ENCODE measurements at regions not wholly inside any gene's neighbourhood (a gene's known extent, or its start where the extent isn't known, plus 50 kb on each side); places are given as distances from the start of the nearest gene placed in this dataset.
A peak's percentile ranks its signal among the peaks of the same experiment; 100 is the strongest.

GRCh38 chr2:64391940-64392339 is 62.0 kb upstream of the LGALSL start:
- no peaks in the 10 kb centered on the region for H3K4me1 Mint-ChIP-seq
- peaks cover 14% of the 10 kb centered on the region for H3K27me3 Mint-ChIP-seq
- H3K36me3 Mint-ChIP-seq (ENCODE audit: low read depth), result no peaks in the 10 kb centered on the region
- ChIA-PET CTCF (interaction anchor here (0.6 kb wide), 1 partner anchor 127 kb away, joined by 3 read pairs; no protein-coding TSS in a partner anchor), POLR2A (no interaction called here)
- no peak for DNase-seq
- peaks cover 4% of the 10 kb centered on the region for H3K9me3 Mint-ChIP-seq
- H3K27ac Mint-ChIP-seq, result no peak overlapping the region
- H3K4me3 Mint-ChIP-seq, result no peak overlapping the region

- peaks cover 4% of the 10 kb centered on the region for H3K9me3 Mint-ChIP-seq
- H3K36me3 Mint-ChIP-seq (ENCODE audit: low read depth), result no peaks in the 10 kb centered on the region
- no peaks in the 10 kb centered on the region for H3K4me1 Mint-ChIP-seq
- H3K27me3 Mint-ChIP-seq, result peaks cover 10% of the 10 kb centered on the region
- POLR2A ChIA-PET, result no interaction called here
- no peak overlapping the region for H3K4me3 Mint-ChIP-seq
- CTCF ChIA-PET, result no interaction called here
- H3K27ac Mint-ChIP-seq, result no peak overlapping the region
- DNase-seq, result no peak
These were observed 61.4 kb upstream of the LGALSL start for GRCh38 chr2:64392529-64392928.

- POLR2A ChIA-PET, result no interaction called here
These were observed 60.5 kb upstream of the LGALSL start for GRCh38 chr2:64393383-64394010.

DNA sequence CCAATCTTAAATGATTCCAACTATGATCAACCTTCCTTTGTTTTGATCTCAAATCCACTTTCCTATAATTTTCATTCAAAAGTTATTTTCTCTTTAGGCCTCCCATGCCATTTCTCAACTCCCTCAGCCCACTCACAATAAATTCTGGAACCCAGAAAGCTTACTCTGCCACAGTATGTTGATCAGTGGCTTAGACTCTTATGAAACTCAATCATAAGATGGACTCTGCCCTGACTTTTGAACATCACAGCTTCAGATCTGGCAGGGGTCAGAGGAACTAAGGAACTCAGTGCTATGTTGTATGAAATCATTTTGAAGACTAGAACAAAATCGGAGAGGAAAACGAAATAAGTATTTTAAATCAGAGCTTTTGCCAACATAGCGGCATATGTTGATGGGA is 59.8 kb upstream of the LGALSL start:
- H3K4me1 Mint-ChIP-seq, result no peaks in the 10 kb centered on the region
- H3K9me3 Mint-ChIP-seq, result peaks cover 4% of the 10 kb centered on the region
- H3K27ac Mint-ChIP-seq, result no peak overlapping the region
- CTCF ChIA-PET, result no interaction called here
- POLR2A ChIA-PET, result no interaction called here
- peaks cover 1% of the 10 kb centered on the region for H3K27me3 Mint-ChIP-seq
- no peak for DNase-seq
- H3K4me3 Mint-ChIP-seq, result no peak overlapping the region
- H3K36me3 Mint-ChIP-seq (ENCODE audit: low read depth), result no peaks in the 10 kb centered on the region

More at GRCh38 chr2:64393383-64394010, 60.5 kb upstream of the LGALSL start:
- H3K27ac Mint-ChIP-seq, result no peak overlapping the region
- no peaks in the 10 kb centered on the region for H3K36me3 Mint-ChIP-seq (ENCODE audit: low read depth)
- no peak overlapping the region for H3K4me3 Mint-ChIP-seq
- CTCF ChIA-PET, result no interaction called here
- H3K4me1 Mint-ChIP-seq, result no peaks in the 10 kb centered on the region
- DNase-seq, result no peak
- H3K27me3 Mint-ChIP-seq, result peaks cover 3% of the 10 kb centered on the region
- H3K9me3 Mint-ChIP-seq, result peaks cover 4% of the 10 kb centered on the region

DNA sequence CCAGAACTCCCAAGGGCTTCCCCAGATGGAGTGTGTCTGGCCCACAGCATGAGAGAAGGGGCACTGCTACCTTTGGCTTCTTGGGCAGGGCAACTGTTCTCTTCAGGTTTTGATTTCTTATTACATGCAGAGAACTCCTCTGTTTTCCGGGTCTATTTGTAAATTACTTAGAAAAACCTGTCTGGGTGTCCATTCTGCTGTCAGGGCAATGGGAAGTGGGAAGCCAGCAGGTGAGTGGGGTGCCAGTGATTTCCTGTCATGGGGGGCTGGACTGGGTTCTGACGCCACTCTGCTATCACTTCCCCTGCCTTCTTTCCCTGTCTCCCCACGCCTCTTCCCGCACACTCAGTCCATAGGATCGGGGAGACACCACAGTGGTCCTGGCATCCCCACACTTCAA is 58.0 kb upstream of the LGALSL start:
- H3K9me3 Mint-ChIP-seq, result peaks cover 4% of the 10 kb centered on the region
- ChIA-PET POLR2A (no interaction called here), CTCF (interaction anchor here (0.9 kb wide), 1 partner anchor 102 kb away, joined by 3 read pairs; no protein-coding TSS in a partner anchor)
- no peaks in the 10 kb centered on the region for H3K36me3 Mint-ChIP-seq (ENCODE audit: low read depth)
- DNase-seq, result no peak
- no peak overlapping the region for H3K4me3 Mint-ChIP-seq
- H3K4me1 Mint-ChIP-seq, result no peaks in the 10 kb centered on the region
- peaks cover 1% of the 10 kb centered on the region for H3K27me3 Mint-ChIP-seq
- H3K27ac Mint-ChIP-seq, result no peak overlapping the region

DNA sequence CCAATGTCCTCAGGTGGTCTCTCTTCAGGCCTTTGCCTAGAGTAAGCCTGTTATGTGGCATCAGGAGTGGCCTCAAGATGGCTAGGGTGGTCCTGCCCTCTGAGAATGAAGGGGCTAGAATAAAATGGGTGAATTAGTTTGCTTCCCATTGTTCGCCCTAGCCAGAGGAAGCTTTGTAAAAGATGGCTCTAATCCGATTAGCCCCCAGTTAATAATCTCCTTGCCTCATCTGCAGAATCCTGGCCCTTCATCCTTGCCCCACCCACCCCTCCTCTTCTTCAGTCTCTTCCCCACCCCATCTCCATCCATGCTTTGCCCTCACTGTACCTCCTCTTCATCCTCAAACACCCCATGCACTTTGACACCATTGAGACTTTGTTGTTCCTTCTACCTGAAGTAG is 57.4 kb upstream of the LGALSL start:
- POLR2A ChIA-PET, result no interaction called here
- H3K36me3 Mint-ChIP-seq (ENCODE audit: low read depth), result no peaks in the 10 kb centered on the region
- no peak overlapping the region for H3K27ac Mint-ChIP-seq
- H3K4me1 Mint-ChIP-seq, result no peaks in the 10 kb centered on the region
- no peak overlapping the region for H3K4me3 Mint-ChIP-seq
- H3K27me3 Mint-ChIP-seq, result peaks cover 1% of the 10 kb centered on the region
- peaks cover 2% of the 10 kb centered on the region for H3K9me3 Mint-ChIP-seq
- CTCF ChIA-PET, result no interaction called here
- no peak for DNase-seq

GRCh38 chr2:64398516-64399129 is 55.3 kb upstream of the LGALSL start:
- Mint-ChIP-seq H3K27ac (no peak overlapping the region), H3K9me3 (no peaks in the 10 kb centered on the region), H3K27me3 (peaks cover 1% of the 10 kb centered on the region), H3K4me1 (no peaks in the 10 kb centered on the region), H3K4me3 (no peak overlapping the region), H3K36me3 (ENCODE audit: low read depth) (no peaks in the 10 kb centered on the region)
- ChIA-PET POLR2A (no interaction called here), CTCF (interaction anchor here (1.0 to 1.8 kb wide), 2 partner anchors 16 to 68 kb away, joined by 3 to 5 read pairs; no protein-coding TSS in a partner anchor)
- no peak for DNase-seq

DNA sequence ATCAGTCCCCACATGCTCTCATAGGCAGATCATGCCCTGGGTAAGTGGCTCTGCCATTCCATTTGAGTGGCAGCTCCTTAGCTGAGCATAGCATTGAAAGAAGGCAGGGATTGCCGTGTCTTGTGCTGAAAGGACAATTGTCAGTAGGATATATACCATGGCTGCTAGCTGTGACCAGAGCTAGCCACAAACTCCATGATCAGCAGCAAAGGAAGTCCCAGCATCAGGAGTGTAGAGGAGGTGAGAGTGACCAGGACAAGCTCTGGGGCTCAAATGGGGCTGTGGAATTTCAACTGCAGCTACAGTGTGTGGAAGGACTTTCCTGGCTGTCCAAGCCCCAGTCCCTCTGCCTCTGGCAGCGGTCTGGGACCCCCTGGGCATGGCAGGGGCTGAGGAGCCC is 54.4 kb upstream of the LGALSL start:
- Mint-ChIP-seq H3K27ac (no peak overlapping the region), H3K36me3 (ENCODE audit: low read depth) (no peaks in the 10 kb centered on the region), H3K27me3 (no peaks in the 10 kb centered on the region), H3K4me3 (no peak overlapping the region), H3K4me1 (no peaks in the 10 kb centered on the region), H3K9me3 (no peaks in the 10 kb centered on the region)
- DNase-seq, result no peak
- ChIA-PET CTCF (interaction anchor here (1.8 kb wide), 1 partner anchor 69 kb away, joined by 5 read pairs; no protein-coding TSS in a partner anchor), POLR2A (no interaction called here)

DNA sequence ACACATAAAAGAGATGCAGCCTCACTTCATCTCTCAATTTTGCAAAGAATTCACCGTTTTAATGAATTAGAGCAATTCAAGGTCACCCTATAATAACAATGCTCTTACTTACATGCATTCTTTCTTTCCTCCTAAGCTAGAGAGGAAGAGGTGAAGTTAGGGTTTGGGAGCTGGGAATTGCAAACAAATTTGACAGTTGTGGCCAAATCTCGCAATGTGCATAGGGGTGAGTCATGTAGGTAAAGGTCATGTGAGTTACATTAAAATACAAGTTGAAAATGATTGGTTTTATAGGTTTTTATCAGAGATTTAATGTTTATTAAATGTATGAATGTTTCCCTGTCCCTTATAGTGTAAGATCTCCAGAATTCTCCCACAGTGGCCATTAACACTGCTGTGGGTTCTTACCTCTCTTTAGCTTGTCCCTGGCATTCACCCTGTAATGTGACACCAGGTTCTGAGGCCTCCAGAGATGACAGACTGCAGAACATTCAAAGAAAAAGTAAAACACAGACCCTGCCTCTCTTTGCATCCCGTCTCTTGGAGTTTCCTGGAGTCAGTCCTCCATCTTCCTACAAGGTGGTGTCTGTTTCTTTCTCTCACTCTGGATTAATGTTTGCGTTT is 53.7 kb upstream of the LGALSL start:
- ChIA-PET POLR2A (no interaction called here), CTCF (no interaction called here)
- no peaks in the 10 kb centered on the region for H3K9me3 Mint-ChIP-seq
- no peaks in the 10 kb centered on the region for H3K27me3 Mint-ChIP-seq
- no peak for DNase-seq
- H3K4me1 Mint-ChIP-seq, result no peaks in the 10 kb centered on the region
- no peaks in the 10 kb centered on the region for H3K36me3 Mint-ChIP-seq (ENCODE audit: low read depth)
- H3K4me3 Mint-ChIP-seq, result no peak overlapping the region
- H3K27ac Mint-ChIP-seq, result no peak overlapping the region

- Mint-ChIP-seq H3K27ac (no peak overlapping the region), H3K4me3 (no peak overlapping the region), H3K4me1 (no peaks in the 10 kb centered on the region), H3K9me3 (no peaks in the 10 kb centered on the region), H3K36me3 (ENCODE audit: low read depth) (no peaks in the 10 kb centered on the region), H3K27me3 (no peaks in the 10 kb centered on the region)
- no peak for DNase-seq
- ChIA-PET CTCF (interaction anchor here (1.5 kb wide), 1 partner anchor 16 kb away, joined by 4 read pairs; no protein-coding TSS in a partner anchor), POLR2A (no interaction called here)
These were observed 53.0 kb upstream of the LGALSL start for GRCh38 chr2:64400733-64401528.

- Mint-ChIP-seq H3K27me3 (no peaks in the 10 kb centered on the region), H3K27ac (no peak overlapping the region), H3K9me3 (no peaks in the 10 kb centered on the region), H3K4me3 (no peak overlapping the region), H3K4me1 (no peaks in the 10 kb centered on the region), H3K36me3 (ENCODE audit: low read depth) (no peaks in the 10 kb centered on the region)
- no peak for DNase-seq
- CTCF ChIA-PET, result interaction anchor here (1.5 kb wide), 1 partner anchor 15 kb away, joined by 4 read pairs; no protein-coding TSS in a partner anchor
- POLR2A ChIA-PET, result no interaction called here
These were observed 52.5 kb upstream of the LGALSL start for GRCh38 chr2:64401529-64401880.

- no peaks in the 10 kb centered on the region for H3K36me3 Mint-ChIP-seq (ENCODE audit: low read depth)
- H3K27ac Mint-ChIP-seq, result no peak overlapping the region
- peaks cover 4% of the 10 kb centered on the region for H3K27me3 Mint-ChIP-seq
- H3K4me3 Mint-ChIP-seq, result no peak overlapping the region
- no peaks in the 10 kb centered on the region for H3K9me3 Mint-ChIP-seq
- no peaks in the 10 kb centered on the region for H3K4me1 Mint-ChIP-seq
- CTCF ChIA-PET, result interaction anchor here (1.0 to 1.4 kb wide), 2 partner anchors 14 to 26 kb away, joined by 3 to 4 read pairs; no protein-coding TSS in a partner anchor
- POLR2A ChIA-PET, result interaction anchor here (0.6 kb wide), 1 partner anchor 297 kb away, joined by 3 read pairs; no protein-coding TSS in a partner anchor
- DNase-seq, result no peak
These were observed 51.1 kb upstream of the LGALSL start for GRCh38 chr2:64402876-64403275.

- DNase-seq, result no peak
- H3K36me3 Mint-ChIP-seq (ENCODE audit: low read depth), result no peaks in the 10 kb centered on the region
- H3K27me3 Mint-ChIP-seq, result peaks cover 4% of the 10 kb centered on the region
- POLR2A ChIA-PET, result no interaction called here
- H3K9me3 Mint-ChIP-seq, result no peaks in the 10 kb centered on the region
- peak overlapping the region; percentile 58 for H3K27ac Mint-ChIP-seq
- no peaks in the 10 kb centered on the region for H3K4me1 Mint-ChIP-seq
- H3K4me3 Mint-ChIP-seq, result no peak overlapping the region
- CTCF ChIA-PET, result interaction anchor here (1.0 to 1.4 kb wide), 2 partner anchors 14 to 26 kb away, joined by 3 to 4 read pairs; no protein-coding TSS in a partner anchor
These were observed 50.5 kb upstream of the LGALSL start for GRCh38 chr2:64403426-64403825.
